IPS-15b (cell line): ENCODE measurements at regions not wholly inside any gene's neighbourhood (a gene's known extent, or its start where the extent isn't known, plus 50 kb on each side); places are given as distances from the start of the nearest gene placed in this dataset.

ENCODE experiments used
- H3K27me3 ChIP-seq: one replicate; pipeline ENCODE4 v1.6.1; 2013; ENCODE audit warnings: low read length; ENCODE audit not compliant: control insufficient read depth, insufficient read depth
- H3K36me3 ChIP-seq: one replicate; pipeline ENCODE4 v1.6.1; 2013; ENCODE audit warnings: low read length; ENCODE audit not compliant: control insufficient read depth, insufficient read depth
- H3K4me1 ChIP-seq: one replicate; pipeline ENCODE4 v1.6.1; 2013; ENCODE audit warnings: mild to moderate bottlenecking, low read length; ENCODE audit not compliant: control insufficient read depth, insufficient read depth
- H3K4me3 ChIP-seq: one replicate; pipeline ENCODE4 v1.5.1; 2013; ENCODE audit warnings: low read depth, low read length
- H3K9ac ChIP-seq: one replicate; pipeline ENCODE4 v1.6.1; 2013; ENCODE audit warnings: low read depth, mild to moderate bottlenecking, low read length
- H3K9me3 ChIP-seq: one replicate; pipeline ENCODE4 v1.6.1; 2013; ENCODE audit warnings: mild to moderate bottlenecking, low read length; ENCODE audit not compliant: control insufficient read depth, insufficient read depth

GRCh38 chr10:8455181-8455580 is 400.7 kb downstream of the GATA3 start:
- Histone ChIP-seq H3K4me3 (no peak overlapping the region), H3K4me1 (no peaks in the 10 kb centered on the region)

GRCh38 chr10:8456386-8456785 is 401.9 kb downstream of the GATA3 start:
- H3K9ac ChIP-seq = no peak overlapping the region

More at GRCh38 chr10:8455181-8455580, 400.7 kb downstream of the GATA3 start:
- no peaks in the 10 kb centered on the region for H3K27me3 ChIP-seq
- H3K9ac ChIP-seq = no peak overlapping the region
- H3K36me3 ChIP-seq = no peaks in the 10 kb centered on the region
- H3K9me3 ChIP-seq = no peaks in the 10 kb centered on the region

GRCh38 chr10:8460626-8461025 is 406.1 kb downstream of the GATA3 start:
- H3K36me3 ChIP-seq = no peaks in the 10 kb centered on the region
- no peaks in the 10 kb centered on the region for H3K9me3 ChIP-seq
- no peaks in the 10 kb centered on the region for H3K4me1 ChIP-seq
- H3K4me3 ChIP-seq = no peak overlapping the region
- no peaks in the 10 kb centered on the region for H3K27me3 ChIP-seq
- no peak overlapping the region for H3K9ac ChIP-seq

More at GRCh38 chr10:8456386-8456785, 401.9 kb downstream of the GATA3 start:
- Histone ChIP-seq H3K27me3 (no peaks in the 10 kb centered on the region), H3K4me1 (no peaks in the 10 kb centered on the region), H3K36me3 (no peaks in the 10 kb centered on the region), H3K4me3 (no peak overlapping the region), H3K9me3 (no peaks in the 10 kb centered on the region)

- Histone ChIP-seq H3K4me3 (no peak overlapping the region), H3K4me1 (no peaks in the 10 kb centered on the region), H3K9ac (no peak overlapping the region), H3K36me3 (no peaks in the 10 kb centered on the region), H3K9me3 (no peaks in the 10 kb centered on the region), H3K27me3 (no peaks in the 10 kb centered on the region)
Observed at GRCh38 chr10:8462565-8462964, 408.1 kb downstream of the GATA3 start.

- H3K36me3 ChIP-seq = no peaks in the 10 kb centered on the region
- H3K4me3 ChIP-seq = no peak overlapping the region
- H3K9me3 ChIP-seq = no peaks in the 10 kb centered on the region
- H3K9ac ChIP-seq = no peak overlapping the region
- peaks cover 2% of the 10 kb centered on the region for H3K27me3 ChIP-seq
- no peaks in the 10 kb centered on the region for H3K4me1 ChIP-seq
Observed at GRCh38 chr10:8463853-8464252, 409.4 kb downstream of the GATA3 start.

- no peaks in the 10 kb centered on the region for H3K4me1 ChIP-seq
- H3K9me3 ChIP-seq = no peaks in the 10 kb centered on the region
- no peak overlapping the region for H3K4me3 ChIP-seq
- no peak overlapping the region for H3K9ac ChIP-seq
- peaks cover 2% of the 10 kb centered on the region for H3K27me3 ChIP-seq
- no peaks in the 10 kb centered on the region for H3K36me3 ChIP-seq
Observed at GRCh38 chr10:8468477-8468876, 414.0 kb downstream of the GATA3 start.

- H3K27me3 ChIP-seq = peaks cover 1% of the 10 kb centered on the region
- no peak overlapping the region for H3K9ac ChIP-seq
- H3K4me1 ChIP-seq = no peaks in the 10 kb centered on the region
- no peak overlapping the region for H3K4me3 ChIP-seq
- no peaks in the 10 kb centered on the region for H3K36me3 ChIP-seq
- no peaks in the 10 kb centered on the region for H3K9me3 ChIP-seq
Observed at GRCh38 chr10:8473205-8473604, 418.7 kb downstream of the GATA3 start.

- Histone ChIP-seq H3K27me3 (no peaks in the 10 kb centered on the region), H3K9me3 (no peaks in the 10 kb centered on the region), H3K4me3 (no peak overlapping the region), H3K36me3 (no peaks in the 10 kb centered on the region), H3K4me1 (no peaks in the 10 kb centered on the region), H3K9ac (no peak overlapping the region)
Observed at GRCh38 chr10:8477300-8477699, 422.8 kb downstream of the GATA3 start.

GRCh38 chr10:8481718-8482504 is 427.4 kb downstream of the GATA3 start:
- Histone ChIP-seq H3K9me3 (no peaks in the 10 kb centered on the region), H3K27me3 (peaks cover 3% of the 10 kb centered on the region), H3K36me3 (no peaks in the 10 kb centered on the region), H3K9ac (no peak overlapping the region), H3K4me1 (peaks cover 6% of the 10 kb centered on the region), H3K4me3 (no peak overlapping the region)

- peaks cover 3% of the 10 kb centered on the region for H3K27me3 ChIP-seq
- H3K9me3 ChIP-seq = no peaks in the 10 kb centered on the region
- H3K36me3 ChIP-seq = no peaks in the 10 kb centered on the region
- H3K4me1 ChIP-seq = peaks cover 9% of the 10 kb centered on the region
- H3K9ac ChIP-seq = no peak overlapping the region
- H3K4me3 ChIP-seq = no peak overlapping the region
Observed at GRCh38 chr10:8485032-8485431, 430.5 kb downstream of the GATA3 start.

GRCh38 chr10:8487346-8487745 is 432.9 kb downstream of the GATA3 start:
- Histone ChIP-seq H3K27me3 (peaks cover 3% of the 10 kb centered on the region), H3K4me1 (peaks cover 9% of the 10 kb centered on the region), H3K4me3 (no peak overlapping the region), H3K9ac (no peak overlapping the region), H3K9me3 (no peaks in the 10 kb centered on the region), H3K36me3 (no peaks in the 10 kb centered on the region)

- peaks cover 3% of the 10 kb centered on the region for H3K27me3 ChIP-seq
- H3K36me3 ChIP-seq = no peaks in the 10 kb centered on the region
- H3K4me3 ChIP-seq = no peak overlapping the region
Observed at GRCh38 chr10:8489232-8489631, 434.7 kb downstream of the GATA3 start.

More at GRCh38 chr10:8489232-8489631, 434.7 kb downstream of the GATA3 start:
- H3K4me1 ChIP-seq = peaks cover 9% of the 10 kb centered on the region
- no peak overlapping the region for H3K9ac ChIP-seq
- no peaks in the 10 kb centered on the region for H3K9me3 ChIP-seq
